ENCODE measurements at regions not wholly inside any gene's neighbourhood (a gene's known extent, or its start where the extent isn't known, plus 50 kb on each side); places are given as distances from the start of the nearest gene placed in this dataset.

GRCh38 chrX:138931212-138931611, 219.7 kb upstream of the FGF13 start:
- peaks cover 14% of the 10 kb centered on the region; the same call in 2 of the 3 replicates for H3K36me3 ChIP-seq (ENCODE audit: control insufficient read depth, insufficient read depth, low read length)
- H3K9me3 ChIP-seq (replicated peaks; ENCODE audit: control insufficient read depth, insufficient read depth, low read depth, low read length) = no peaks in the 10 kb centered on the region
- no peak overlapping the region for H3K4me2 ChIP-seq (ENCODE audit: insufficient read depth, low read length)
- peaks cover 0 to 30% of the 10 kb centered on the region in 2 experiments; a peak in 2 of 5 replicates for H3K4me1 ChIP-seq (replicated peaks in 1 of 2; ENCODE audit: control insufficient read depth in 2 of 2, insufficient read depth in 2 of 2, low read length in 2 of 2)
- no peaks in the 10 kb centered on the region for H3K27me3 ChIP-seq (ENCODE audit: control insufficient read depth in 2 of 2, insufficient read depth in 2 of 2, low read length in 2 of 2)
- no peak for FAIRE-seq
- intact Hi-C loops (cut with micrococcal nuclease) (no loop called here), in situ Hi-C loops (cut with MboI) (no loop called here)
- WGBS (ENCODE audit: insufficient coverage, low coverage, missing lambda C conversion rate) = 20% methylated on average over 1 of the region's 2 CpGs
- no TSS peak for BruUV-seq (replicated peaks)
- H4K20me1 ChIP-seq (replicated peaks; ENCODE audit: control insufficient read depth, insufficient read depth, low read length) = no peaks in the 10 kb centered on the region; the same call in none of the 2 replicates
- H3K79me2 ChIP-seq (ENCODE audit: control insufficient read depth, insufficient read depth, low read length) = peaks cover 54% of the 10 kb centered on the region
- DNase-seq (ENCODE audit: extremely low read depth in 1 of 4, low spot score in 3 of 4) = no peak
- CTCF ChIA-PET (ENCODE audit: low intra/inter-chr PET ratio) = no interaction called here
- no peak overlapping the region for H3K9ac ChIP-seq (ENCODE audit: insufficient read depth in 1 of 2, low read depth in 2 of 2, low read length in 2 of 2)
- ATAC-seq = no peak
- POLR2A ChIA-PET = interaction anchor here (1.2 kb wide), 1 partner anchor 55 kb away, joined by 4 read pairs; no protein-coding TSS in a partner anchor
- H3K9me1 ChIP-seq (ENCODE audit: control insufficient read depth, insufficient read depth, low read length) = peaks cover 3% of the 10 kb centered on the region
- no peak for TF ChIP-seq SREBF1 (IDR thresholded peaks at IDR 0.05; ENCODE audit: borderline replicate concordance, low read depth, low read length)
- TF ChIP-seq PML (IDR thresholded peaks at IDR 0.05; ENCODE audit: low read length) = no peak
- TF ChIP-seq CHD7 (IDR thresholded peaks at IDR 0.05; ENCODE audit: low read depth, low read length) = no peak
- no peak for TF ChIP-seq ZBTB8A (IDR thresholded peaks at IDR 0.05; ENCODE audit: partially characterized antibody)
- TF ChIP-seq E2F3 (CRISPR knock-in tag; IDR thresholded peaks at IDR 0.05) = no peak
- no peak for TF ChIP-seq TEAD1 (CRISPR knock-in tag; IDR thresholded peaks at IDR 0.05)
- no peak for TF ChIP-seq SETDB1 (IDR thresholded peaks at IDR 0.05; ENCODE audit: low read length)
- no peak for TF ChIP-seq WHSC1 (IDR thresholded peaks at IDR 0.05; ENCODE audit: low read length)
- TF ChIP-seq ZNF3 (CRISPR knock-in tag; IDR thresholded peaks at IDR 0.05) = no peak
- no peak for TF ChIP-seq NFIX (CRISPR knock-in tag; IDR thresholded peaks at IDR 0.05; ENCODE audit: low read depth)
- TF ChIP-seq SMAD1 (IDR thresholded peaks at IDR 0.05; ENCODE audit: low read depth, low read length, partially characterized antibody) = no peak
- no peak overlapping the region for H3K4me3 ChIP-seq
- H2AFZ ChIP-seq (ENCODE audit: low read depth, low read length) = no peak overlapping the region
- H3K27ac ChIP-seq (ENCODE audit: extremely low read depth, low read depth, low read length) = no peak overlapping the region
